A673 (cell line): ENCODE measurements at regions not wholly inside any gene's neighbourhood (a gene's known extent, or its start where the extent isn't known, plus 50 kb on each side); places are given as distances from the start of the nearest gene placed in this dataset.

ENCODE experiments used
- EZH2 ChIP-seq: fragments of 200-600 bp; sonication (generic); IDR thresholded peaks from 2 replicates; pipeline ENCODE4 v1.6.1; 2017; ENCODE audit warnings: borderline replicate concordance, low read depth, mild to moderate bottlenecking, mixed read lengths, antibody characterized with exemption, low read length; ENCODE audit not compliant: poor library complexity, severe bottlenecking
- TF ChIP-seq, protein P1 (sequence below): fragments of 300-800, 200-600 bp; sonication (generic); conservative IDR thresholded peaks from 2 replicates; pipeline ENCODE4 v1.5.1; 2017; ENCODE audit warnings: low read depth, mild to moderate bottlenecking, antibody characterized with exemption, low read length, moderate library complexity, mixed read lengths

DNA sequence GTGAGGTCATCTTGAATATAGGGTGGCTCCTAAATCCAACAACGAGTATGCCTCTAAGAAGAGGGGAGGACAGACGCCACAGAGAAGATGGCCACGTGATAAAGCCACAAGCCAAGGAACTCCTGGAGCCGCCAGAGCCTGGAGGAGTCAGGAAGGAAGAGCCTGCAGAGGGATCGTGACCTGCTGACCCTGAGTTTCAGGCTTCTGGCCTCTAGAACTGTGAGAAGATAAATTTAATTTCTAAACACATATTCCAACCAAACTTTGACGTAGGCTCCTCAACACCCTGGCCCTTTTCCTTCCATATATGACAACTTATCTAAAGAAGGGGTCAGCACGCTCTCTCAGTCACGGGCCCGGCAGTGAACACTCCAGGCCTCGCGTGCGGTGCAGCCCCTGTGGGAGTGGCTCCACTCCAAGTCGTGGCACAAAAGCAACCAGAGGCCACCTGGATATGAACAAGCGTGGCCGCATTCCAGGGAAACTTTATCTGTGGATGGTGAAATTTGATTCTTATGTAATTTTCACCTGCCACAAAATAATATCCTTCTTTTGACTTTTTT lies 138.6 kb upstream of the AJAP1 start:
- TF ChIP-seq, protein P1, sequence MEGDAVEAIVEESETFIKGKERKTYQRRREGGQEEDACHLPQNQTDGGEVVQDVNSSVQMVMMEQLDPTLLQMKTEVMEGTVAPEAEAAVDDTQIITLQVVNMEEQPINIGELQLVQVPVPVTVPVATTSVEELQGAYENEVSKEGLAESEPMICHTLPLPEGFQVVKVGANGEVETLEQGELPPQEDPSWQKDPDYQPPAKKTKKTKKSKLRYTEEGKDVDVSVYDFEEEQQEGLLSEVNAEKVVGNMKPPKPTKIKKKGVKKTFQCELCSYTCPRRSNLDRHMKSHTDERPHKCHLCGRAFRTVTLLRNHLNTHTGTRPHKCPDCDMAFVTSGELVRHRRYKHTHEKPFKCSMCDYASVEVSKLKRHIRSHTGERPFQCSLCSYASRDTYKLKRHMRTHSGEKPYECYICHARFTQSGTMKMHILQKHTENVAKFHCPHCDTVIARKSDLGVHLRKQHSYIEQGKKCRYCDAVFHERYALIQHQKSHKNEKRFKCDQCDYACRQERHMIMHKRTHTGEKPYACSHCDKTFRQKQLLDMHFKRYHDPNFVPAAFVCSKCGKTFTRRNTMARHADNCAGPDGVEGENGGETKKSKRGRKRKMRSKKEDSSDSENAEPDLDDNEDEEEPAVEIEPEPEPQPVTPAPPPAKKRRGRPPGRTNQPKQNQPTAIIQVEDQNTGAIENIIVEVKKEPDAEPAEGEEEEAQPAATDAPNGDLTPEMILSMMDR, result no peak
- no peak for TF ChIP-seq EZH2
